NCI-H526 treated with DMSO at 0.1 percent for 48 hours (cell line): ENCODE measurements at regions not wholly inside any gene's neighbourhood (a gene's known extent, or its start where the extent isn't known, plus 50 kb on each side); places are given as distances from the start of the nearest gene placed in this dataset.
"Not testable (repeated sequence)": the region's sequence is repeated elsewhere in the genome, so short reads cannot be mapped to it uniquely, and the experiment has no call there.

Experiments used
- DNase-seq: peaks from one replicate; lab custom pipeline; 2025; lab: John Stamatoyannopoulos, UW

- DNase-seq = no peak
These were observed 103.0 kb upstream of the PLXNA2 start for GRCh38 chr1:208347191-208347590.

- no peak for DNase-seq
These were observed 105.6 kb upstream of the PLXNA2 start for GRCh38 chr1:208349694-208350330.

GRCh38 chr1:208350815-208351214 is 106.6 kb upstream of the PLXNA2 start:
- no peak for DNase-seq

GRCh38 chr1:208351838-208352237 is 107.7 kb upstream of the PLXNA2 start:
- DNase-seq = no peak

GRCh38 chr1:208353797-208354196 is 109.6 kb upstream of the PLXNA2 start:
- not testable (repeated sequence) for DNase-seq

- DNase-seq = no peak
These were observed 113.7 kb upstream of the PLXNA2 start for GRCh38 chr1:208357644-208358507.

- DNase-seq = no peak
These were observed 114.5 kb upstream of the PLXNA2 start for GRCh38 chr1:208358651-208359050.

GRCh38 chr1:208362011-208362410 is 117.8 kb upstream of the PLXNA2 start:
- DNase-seq = no peak

- peak; percentile 47 for DNase-seq
These were observed 122.4 kb upstream of the PLXNA2 start for GRCh38 chr1:208366559-208366958.

- no peak for DNase-seq
These were observed 124.9 kb upstream of the PLXNA2 start for GRCh38 chr1:208369045-208369444.

GRCh38 chr1:208369658-208370057 is 125.5 kb upstream of the PLXNA2 start:
- peak; percentile 0 for DNase-seq

GRCh38 chr1:208374391-208374941 is 130.3 kb upstream of the PLXNA2 start:
- DNase-seq = no peak

GRCh38 chr1:208381481-208381880 is 137.3 kb upstream of the PLXNA2 start:
- DNase-seq = no peak

GRCh38 chr1:208387908-208388811 is 144.0 kb upstream of the PLXNA2 start:
- DNase-seq = no peak

- no peak for DNase-seq
These were observed 149.2 kb upstream of the PLXNA2 start for GRCh38 chr1:208393416-208393815.

- DNase-seq = no peak
These were observed 149.6 kb upstream of the PLXNA2 start for GRCh38 chr1:208393826-208394225.

- DNase-seq = no peak
These were observed 153.1 kb upstream of the PLXNA2 start for GRCh38 chr1:208397286-208397685.

GRCh38 chr1:208405014-208405413 is 160.8 kb upstream of the PLXNA2 start:
- DNase-seq = no peak

GRCh38 chr1:208409176-208409575 is 165.0 kb upstream of the PLXNA2 start:
- DNase-seq = no peak

GRCh38 chr1:208410409-208410808 is 166.2 kb upstream of the PLXNA2 start:
- DNase-seq = no peak

GRCh38 chr1:208413006-208413405 is 168.8 kb upstream of the PLXNA2 start:
- DNase-seq = no peak

- DNase-seq = no peak
These were observed 174.5 kb upstream of the PLXNA2 start for GRCh38 chr1:208418667-208419066.
